ENCODE measurements at regions not wholly inside any gene's neighbourhood (a gene's known extent, or its start where the extent isn't known, plus 50 kb on each side); places are given as distances from the start of the nearest gene placed in this dataset.
A peak's percentile ranks its signal among the peaks of the same experiment; 100 is the strongest.

DNA sequence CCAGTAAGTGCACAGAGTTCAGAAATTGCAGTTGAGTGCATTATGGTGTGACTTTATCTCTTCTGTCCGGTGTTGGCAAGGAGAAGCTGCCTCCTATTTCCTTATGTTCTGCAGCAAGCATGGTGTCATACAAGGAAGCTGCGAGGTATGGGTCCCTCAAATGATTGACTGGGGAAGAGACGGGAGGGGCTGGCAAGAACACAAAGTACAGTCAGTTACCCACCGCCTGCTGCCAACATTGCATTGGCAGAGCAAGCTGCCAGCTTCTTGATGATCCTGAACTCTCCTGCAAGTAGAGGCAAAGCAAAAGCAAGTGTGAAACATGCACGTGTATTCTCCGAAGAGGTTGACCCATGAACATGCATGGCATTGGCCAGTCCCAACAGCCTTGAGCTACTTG lies 1013.6 kb downstream of the UQCRFS1 start:
- H3K4me3 ChIP-seq (ENCODE audit: extremely low read depth, insufficient read depth, low read length, poor library complexity, severe bottlenecking), result no peak overlapping the region
- no peaks in the 10 kb centered on the region for H3K4me1 ChIP-seq (ENCODE audit: control insufficient read depth, insufficient read depth, low read length, poor library complexity, severe bottlenecking)
- no peaks in the 10 kb centered on the region for H3K36me3 ChIP-seq (ENCODE audit: control insufficient read depth, insufficient read depth, low read length)
- 86 to 87% methylated on average over 5 to 6 of the region's 6 CpGs for WGBS, 2 experiments (ENCODE audit: insufficient coverage in 2 of 2)
- H3K9me3 ChIP-seq (ENCODE audit: control insufficient read depth, low read length), result no peaks in the 10 kb centered on the region
- no peak overlapping the region for H3K27ac ChIP-seq (ENCODE audit: low read depth, low read length, severe bottlenecking)

DNA sequence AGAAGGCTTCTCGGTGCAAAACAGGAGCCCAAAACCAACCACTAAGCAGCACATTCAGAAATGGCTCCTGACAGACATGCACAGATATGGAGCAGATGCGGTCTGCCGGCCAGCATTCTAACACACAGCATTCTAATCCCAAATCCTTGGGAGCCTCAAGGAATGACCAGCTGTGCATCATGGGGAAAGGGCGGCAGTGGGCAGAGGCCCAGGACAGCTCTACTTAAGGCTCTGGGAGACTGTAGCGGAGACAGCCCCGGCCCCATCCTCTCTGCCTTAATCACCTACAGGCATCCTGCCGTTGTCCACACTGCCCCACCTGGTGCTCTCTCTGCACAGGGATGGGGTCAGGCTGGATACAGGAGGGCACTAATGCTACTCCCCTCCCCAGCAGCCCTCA lies 1016.0 kb downstream of the UQCRFS1 start:
- 90 to 92% methylated on average over 3 to 7 of the region's 7 CpGs for WGBS, 2 experiments (ENCODE audit: insufficient coverage in 2 of 2)
- Histone ChIP-seq H3K4me1 (ENCODE audit: control insufficient read depth, insufficient read depth, low read length, poor library complexity, severe bottlenecking) (no peaks in the 10 kb centered on the region), H3K4me3 (ENCODE audit: extremely low read depth, insufficient read depth, low read length, poor library complexity, severe bottlenecking) (no peak overlapping the region), H3K27ac (ENCODE audit: low read depth, low read length, severe bottlenecking) (no peak overlapping the region), H3K9me3 (ENCODE audit: control insufficient read depth, low read length) (no peaks in the 10 kb centered on the region), H3K36me3 (ENCODE audit: control insufficient read depth, insufficient read depth, low read length) (no peaks in the 10 kb centered on the region)

DNA sequence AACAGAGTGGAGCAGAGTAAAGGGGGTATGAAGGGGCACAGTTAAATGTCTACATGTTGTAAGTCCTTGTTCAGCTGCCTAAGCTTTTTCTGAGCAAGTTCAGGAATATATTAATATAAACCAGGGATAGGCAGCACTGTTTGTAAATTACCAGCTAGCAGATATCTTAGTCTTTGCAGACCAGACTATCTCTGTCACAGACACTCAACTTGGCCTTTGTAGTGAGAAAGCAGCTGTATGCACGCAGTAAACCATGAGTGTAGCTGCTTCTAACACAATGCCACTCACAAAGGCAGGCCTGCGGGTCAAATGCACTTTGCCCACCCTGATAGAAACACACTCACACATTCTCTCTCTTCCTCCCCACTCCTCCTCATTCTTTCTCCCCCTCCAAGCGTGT lies 1016.9 kb downstream of the UQCRFS1 start:
- H3K4me3 ChIP-seq (ENCODE audit: extremely low read depth, insufficient read depth, low read length, poor library complexity, severe bottlenecking), result no peak overlapping the region
- H3K36me3 ChIP-seq (ENCODE audit: control insufficient read depth, insufficient read depth, low read length), result no peaks in the 10 kb centered on the region
- WGBS, 2 experiments (ENCODE audit: insufficient coverage in 2 of 2), result 85 to 90% methylated on average over 2 of the region's 3 CpGs

GRCh38 chr19:28185646-28186045 lies 1027.3 kb downstream of the UQCRFS1 start:
- Histone ChIP-seq H3K9me3 (ENCODE audit: control insufficient read depth, low read length) (peaks cover 5% of the 10 kb centered on the region), H3K4me3 (ENCODE audit: extremely low read depth, insufficient read depth, low read length, poor library complexity, severe bottlenecking) (no peak overlapping the region), H3K36me3 (ENCODE audit: control insufficient read depth, insufficient read depth, low read length) (no peaks in the 10 kb centered on the region), H3K4me1 (ENCODE audit: control insufficient read depth, insufficient read depth, low read length, poor library complexity, severe bottlenecking) (peaks cover 8% of the 10 kb centered on the region), H3K27ac (ENCODE audit: low read depth, low read length, severe bottlenecking) (peak overlapping the region; percentile 41)
- WGBS, 2 experiments (ENCODE audit: insufficient coverage in 2 of 2), result 91 to 100% methylated on average over 1 to 2 of the region's 3 CpGs

More for the DNA sequence above, 1016.9 kb downstream of the UQCRFS1 start:
- Histone ChIP-seq H3K9me3 (ENCODE audit: control insufficient read depth, low read length) (no peaks in the 10 kb centered on the region), H3K27ac (ENCODE audit: low read depth, low read length, severe bottlenecking) (no peak overlapping the region), H3K4me1 (ENCODE audit: control insufficient read depth, insufficient read depth, low read length, poor library complexity, severe bottlenecking) (no peaks in the 10 kb centered on the region)

GRCh38 chr19:28184997-28185396 lies 1028.0 kb downstream of the UQCRFS1 start:
- Histone ChIP-seq H3K27ac (ENCODE audit: low read depth, low read length, severe bottlenecking) (peak overlapping the region; percentile 41), H3K9me3 (ENCODE audit: control insufficient read depth, low read length) (peaks cover 5% of the 10 kb centered on the region), H3K4me1 (ENCODE audit: control insufficient read depth, insufficient read depth, low read length, poor library complexity, severe bottlenecking) (peaks cover 8% of the 10 kb centered on the region), H3K4me3 (ENCODE audit: extremely low read depth, insufficient read depth, low read length, poor library complexity, severe bottlenecking) (no peak overlapping the region), H3K36me3 (ENCODE audit: control insufficient read depth, insufficient read depth, low read length) (no peaks in the 10 kb centered on the region)

- H3K4me3 ChIP-seq (ENCODE audit: extremely low read depth, insufficient read depth, low read length, poor library complexity, severe bottlenecking), result no peak overlapping the region
- WGBS, 2 experiments (ENCODE audit: insufficient coverage in 2 of 2), result 75% methylated on average over 1 of the region's 1 CpG; no CpG with 5 or more reads in 1 of the 2 experiments
- H3K9me3 ChIP-seq (ENCODE audit: control insufficient read depth, low read length), result peaks cover 21% of the 10 kb centered on the region
- no peaks in the 10 kb centered on the region for H3K4me1 ChIP-seq (ENCODE audit: control insufficient read depth, insufficient read depth, low read length, poor library complexity, severe bottlenecking)
- H3K36me3 ChIP-seq (ENCODE audit: control insufficient read depth, insufficient read depth, low read length), result no peaks in the 10 kb centered on the region
- no peak overlapping the region for H3K27ac ChIP-seq (ENCODE audit: low read depth, low read length, severe bottlenecking)
These were observed 1036.8 kb downstream of the UQCRFS1 start for GRCh38 chr19:28176193-28176592.

GRCh38 chr19:28171983-28172382 lies 1041.0 kb downstream of the UQCRFS1 start:
- 95% methylated on average over 8 of the region's 8 CpGs for WGBS, 2 experiments (ENCODE audit: insufficient coverage in 2 of 2)
- Histone ChIP-seq H3K27ac (ENCODE audit: low read depth, low read length, severe bottlenecking) (no peak overlapping the region), H3K36me3 (ENCODE audit: control insufficient read depth, insufficient read depth, low read length) (no peaks in the 10 kb centered on the region), H3K9me3 (ENCODE audit: control insufficient read depth, low read length) (peaks cover 19% of the 10 kb centered on the region), H3K4me3 (ENCODE audit: extremely low read depth, insufficient read depth, low read length, poor library complexity, severe bottlenecking) (no peak overlapping the region), H3K4me1 (ENCODE audit: control insufficient read depth, insufficient read depth, low read length, poor library complexity, severe bottlenecking) (peaks cover 24% of the 10 kb centered on the region)

DNA sequence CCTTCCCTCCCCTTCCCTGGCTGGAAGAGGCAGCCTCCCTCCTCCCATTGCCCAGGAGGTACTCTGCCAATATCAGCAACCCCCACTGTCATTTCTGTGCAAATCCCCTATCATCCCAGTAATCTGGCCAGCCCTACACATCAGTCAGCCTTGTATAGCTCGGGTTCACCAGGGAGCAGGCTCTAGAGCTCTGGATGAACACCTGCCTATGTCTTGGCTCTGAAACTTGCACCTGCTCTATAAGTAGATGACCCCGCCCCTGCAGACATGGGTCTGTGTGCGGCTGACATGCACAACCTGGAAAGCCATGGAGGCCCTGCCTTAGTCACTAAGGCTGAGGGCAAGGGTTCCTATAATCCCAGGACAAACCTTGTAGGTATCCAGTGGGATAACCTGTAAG lies 1042.9 kb downstream of the UQCRFS1 start:
- WGBS, 2 experiments (ENCODE audit: insufficient coverage in 2 of 2), result 77 to 94% methylated on average over 2 to 3 of the region's 3 CpGs
- Histone ChIP-seq H3K4me3 (ENCODE audit: extremely low read depth, insufficient read depth, low read length, poor library complexity, severe bottlenecking) (no peak overlapping the region), H3K4me1 (ENCODE audit: control insufficient read depth, insufficient read depth, low read length, poor library complexity, severe bottlenecking) (peaks cover 24% of the 10 kb centered on the region), H3K27ac (ENCODE audit: low read depth, low read length, severe bottlenecking) (peak overlapping the region; percentile 82), H3K9me3 (ENCODE audit: control insufficient read depth, low read length) (no peaks in the 10 kb centered on the region), H3K36me3 (ENCODE audit: control insufficient read depth, insufficient read depth, low read length) (no peaks in the 10 kb centered on the region)

DNA sequence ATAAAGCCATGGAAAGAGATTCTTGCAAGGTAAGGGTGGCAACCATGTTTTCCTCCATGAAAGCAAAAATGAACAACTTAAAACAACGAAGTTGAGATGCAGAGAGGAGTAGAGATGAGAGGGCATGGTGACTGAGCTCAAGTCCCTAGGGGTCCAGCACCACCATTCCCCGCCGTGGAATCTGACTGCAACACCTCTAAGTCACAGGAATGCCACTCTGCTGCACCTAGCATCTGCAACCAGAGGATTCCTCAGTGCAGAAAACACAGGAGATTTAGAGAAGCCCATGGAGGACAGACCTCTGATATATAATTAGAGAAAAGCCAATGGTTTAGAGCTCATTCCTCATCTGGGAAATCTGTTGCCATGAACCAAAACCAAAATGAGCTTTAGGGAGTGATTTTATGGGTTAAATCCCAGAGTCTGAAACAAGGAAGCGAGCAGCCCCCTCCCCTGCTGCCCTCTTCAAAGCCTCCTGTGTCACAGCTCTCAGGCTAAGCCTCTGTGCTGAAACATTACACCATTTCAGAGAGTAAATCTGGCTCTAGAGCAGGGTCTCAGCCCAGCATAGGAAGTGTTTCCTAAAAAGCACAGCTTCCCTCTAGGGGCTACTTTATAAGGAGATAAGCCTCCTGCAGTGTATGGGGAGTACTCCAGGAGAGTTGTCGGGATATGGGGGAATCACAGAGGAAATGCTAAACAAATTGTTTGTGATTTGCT lies 1043.6 kb downstream of the UQCRFS1 start:
- WGBS, 2 experiments (ENCODE audit: insufficient coverage in 2 of 2), result 10 to 23% methylated on average over 2 to 3 of the region's 5 CpGs

GRCh38 chr19:28168557-28168956 lies 1044.4 kb downstream of the UQCRFS1 start:
- WGBS, 2 experiments (ENCODE audit: insufficient coverage in 2 of 2), result 0 to 10% methylated on average over 1 to 2 of the region's 2 CpGs
- Histone ChIP-seq H3K27ac (ENCODE audit: low read depth, low read length, severe bottlenecking) (peak overlapping the region; percentile 82), H3K4me1 (ENCODE audit: control insufficient read depth, insufficient read depth, low read length, poor library complexity, severe bottlenecking) (peaks cover 24% of the 10 kb centered on the region), H3K4me3 (ENCODE audit: extremely low read depth, insufficient read depth, low read length, poor library complexity, severe bottlenecking) (no peak overlapping the region), H3K36me3 (ENCODE audit: control insufficient read depth, insufficient read depth, low read length) (no peaks in the 10 kb centered on the region), H3K9me3 (ENCODE audit: control insufficient read depth, low read length) (no peaks in the 10 kb centered on the region)

More for the DNA sequence above, 1043.6 kb downstream of the UQCRFS1 start:
- Histone ChIP-seq H3K27ac (ENCODE audit: low read depth, low read length, severe bottlenecking) (peak overlapping the region; percentile 82), H3K4me3 (ENCODE audit: extremely low read depth, insufficient read depth, low read length, poor library complexity, severe bottlenecking) (no peak overlapping the region), H3K9me3 (ENCODE audit: control insufficient read depth, low read length) (no peaks in the 10 kb centered on the region), H3K36me3 (ENCODE audit: control insufficient read depth, insufficient read depth, low read length) (no peaks in the 10 kb centered on the region), H3K4me1 (ENCODE audit: control insufficient read depth, insufficient read depth, low read length, poor library complexity, severe bottlenecking) (peaks cover 24% of the 10 kb centered on the region)

GRCh38 chr19:28166025-28166424 lies 1046.9 kb downstream of the UQCRFS1 start:
- H3K9me3 ChIP-seq (ENCODE audit: control insufficient read depth, low read length), result peaks cover 1% of the 10 kb centered on the region
- H3K4me1 ChIP-seq (ENCODE audit: control insufficient read depth, insufficient read depth, low read length, poor library complexity, severe bottlenecking), result peaks cover 24% of the 10 kb centered on the region
- no peak overlapping the region for H3K27ac ChIP-seq (ENCODE audit: low read depth, low read length, severe bottlenecking)
- no peak overlapping the region for H3K4me3 ChIP-seq (ENCODE audit: extremely low read depth, insufficient read depth, low read length, poor library complexity, severe bottlenecking)
- no peaks in the 10 kb centered on the region for H3K36me3 ChIP-seq (ENCODE audit: control insufficient read depth, insufficient read depth, low read length)
- 78 to 80% methylated on average over 7 of the region's 8 CpGs for WGBS, 2 experiments (ENCODE audit: insufficient coverage in 2 of 2)

All from mesodermal cell (in vitro differentiated cells).